GM23338 (cell line): ENCODE measurements at regions not wholly inside any gene's neighbourhood (a gene's known extent, or its start where the extent isn't known, plus 50 kb on each side); places are given as distances from the start of the nearest gene placed in this dataset.

ENCODE experiments used
- ATAC-seq: fragments of 200-7000 bp; cut with Tn5 transposase; 3 replicates; pipeline ENCODE4 v1.9.1; 2020
- DNase-seq: peaks from one replicate; pipeline ENCODE4 v3.0.0-alpha.2; 2015; ENCODE audit warnings: low spot score
- H2AFZ ChIP-seq: fragments of 200-600 bp; sonication (generic); 2 replicates; pipeline ENCODE4 v1.8.0; 2016; ENCODE audit warnings: antibody characterized with exemption, mild to moderate bottlenecking, moderate library complexity
- H3F3A ChIP-seq: fragments of 200-600 bp; sonication (generic); replicated peaks from 2 replicates; pipeline ENCODE4 v1.8.0; 2017; ENCODE audit warnings: antibody characterized with exemption, mixed run types, low read depth
- H3K27ac ChIP-seq: fragments of 200-600 bp; sonication (generic); 2 replicates; pipeline ENCODE4 v1.6.1; 2016; ENCODE audit warnings: low read depth
- H3K27me3 ChIP-seq: fragments of 200-600 bp; sonication (generic); 2 replicates; pipeline ENCODE4 v1.8.0; 2016; ENCODE audit warnings: mild to moderate bottlenecking, mixed run types, moderate library complexity; ENCODE audit not compliant: insufficient read depth
- H3K36me3 ChIP-seq: fragments of 200-600 bp; sonication (generic); 2 replicates; pipeline ENCODE4 v1.8.0; 2016; ENCODE audit warnings: mild to moderate bottlenecking; ENCODE audit not compliant: insufficient read depth
- H3K4me1 ChIP-seq: fragments of 200-600 bp; sonication (generic); 2 replicates; pipeline ENCODE4 v1.8.0; 2016; ENCODE audit warnings: mild to moderate bottlenecking, moderate library complexity; ENCODE audit not compliant: insufficient read depth
- H3K4me2 ChIP-seq: fragments of 200-600 bp; sonication (generic); 2 replicates; pipeline ENCODE4 v1.7.1; 2017; ENCODE audit warnings: mixed run types
- H3K4me3 ChIP-seq: fragments of 200-600 bp; sonication (generic); 2 replicates; pipeline ENCODE4 v1.6.1; 2016; ENCODE audit warnings: mixed run types
- H3K79me2 ChIP-seq: fragments of 200-600 bp; sonication (generic); replicated peaks from 2 replicates; pipeline ENCODE4 v1.8.0; 2017; ENCODE audit warnings: mild to moderate bottlenecking; ENCODE audit not compliant: insufficient read depth
- H3K9me2 ChIP-seq: fragments of 200-600 bp; sonication (generic); 2 replicates; pipeline ENCODE4 v1.8.0; 2017; ENCODE audit not compliant: insufficient read depth
- H4K20me1 ChIP-seq: fragments of 200-600 bp; sonication (generic); replicated peaks from 2 replicates; pipeline ENCODE4 v1.8.0; 2017; ENCODE audit warnings: mild to moderate bottlenecking; ENCODE audit not compliant: insufficient read depth
- H3K27ac Mint-ChIP-seq: 2 replicates; pipeline ENCODE4 v1.8.0; 2020; ENCODE audit warnings: inconsistent platforms, mild to moderate bottlenecking, moderate library complexity, mixed read lengths
- H3K27me3 Mint-ChIP-seq: 3 replicates; pipeline ENCODE4 v1.8.0; 2022; ENCODE audit warnings: low read depth, mild to moderate bottlenecking, moderate library complexity, mixed read lengths, inconsistent platforms; ENCODE audit not compliant: insufficient read depth, poor library complexity
- H3K36me3 Mint-ChIP-seq: 3 replicates; pipeline ENCODE4 v1.8.0; 2021; ENCODE audit warnings: low read depth, mild to moderate bottlenecking, inconsistent platforms, moderate library complexity, mixed read lengths
- H3K4me1 Mint-ChIP-seq: 3 replicates; pipeline ENCODE4 v1.8.0; 2020; ENCODE audit warnings: mild to moderate bottlenecking, inconsistent platforms, mixed read lengths
- H3K4me3 Mint-ChIP-seq: 3 replicates; pipeline ENCODE4 v1.8.0; 2021; ENCODE audit warnings: moderate library complexity, mild to moderate bottlenecking, inconsistent platforms, mixed read lengths
- H3K9me3 Mint-ChIP-seq: 3 replicates; pipeline ENCODE4 v1.8.0; 2020; ENCODE audit warnings: moderate library complexity, mild to moderate bottlenecking, inconsistent platforms, mixed read lengths
- CREB1 ChIP-seq: fragments of 250-450 bp; sonication (Bioruptor Pico); IDR thresholded peaks from 2 replicates; pipeline ENCODE4 v1.5.0; 2020; ENCODE audit warnings: low read depth, mild to moderate bottlenecking, moderate library complexity
- EZH2 ChIP-seq: fragments of 200-600 bp; sonication (generic); IDR thresholded peaks from one replicate; pipeline ENCODE4 v1.8.0; 2017; ENCODE audit warnings: antibody characterized with exemption, mild to moderate bottlenecking, low read depth; ENCODE audit not compliant: unreplicated experiment
- EZH2phosphoT487 ChIP-seq: fragments of 200-600 bp; sonication (generic); IDR thresholded peaks from one replicate; pipeline ENCODE4 v1.8.1; 2018; ENCODE audit warnings: antibody characterized with exemption; ENCODE audit not compliant: unreplicated experiment
- JUNB ChIP-seq: IDR thresholded peaks from one replicate; pipeline ENCODE4 v1.6.1; 2016; ENCODE audit warnings: antibody characterized with exemption; ENCODE audit not compliant: unreplicated experiment
- POLR2AphosphoS5 ChIP-seq: IDR thresholded peaks from 2 replicates; pipeline ENCODE4 v1.6.1; 2016; ENCODE audit warnings: antibody characterized with exemption, low read depth
- ZNF114 ChIP-seq: fragments of 250-450 bp; sonication (Bioruptor Pico); IDR thresholded peaks from 2 replicates; pipeline ENCODE4 v1.5.0; 2020; ENCODE audit warnings: mild to moderate bottlenecking, moderate library complexity
- ZNF331 ChIP-seq: fragments of 250-450 bp; sonication (Bioruptor Pico); IDR thresholded peaks from 2 replicates; pipeline ENCODE4 v1.5.0; 2020; ENCODE audit warnings: low read depth, mild to moderate bottlenecking, moderate library complexity
- TF ChIP-seq, protein P1 (sequence below): fragments of 250-450 bp; sonication (Bioruptor Pico); IDR thresholded peaks from 2 replicates; pipeline ENCODE4 v1.5.0; 2020; ENCODE audit warnings: mild to moderate bottlenecking, moderate library complexity
- TF ChIP-seq, protein P2 (sequence below): IDR thresholded peaks from 2 replicates; pipeline ENCODE4 v1.6.1; 2016; ENCODE audit warnings: antibody characterized with exemption
- TF ChIP-seq, protein P3 (sequence below), 2 experiments: fragments of 200-600 bp in 1 of 2; sonication (generic) in 1 of 2; conservative IDR thresholded peaks; 2 replicates each; pipeline versions ENCODE4 v1.5.1 to v1.6.1; 2016 to 2017; ENCODE audit warnings: antibody characterized with exemption in 2 of 2, low read depth in 2 of 2, mild to moderate bottlenecking in 2 of 2, moderate library complexity in 1 of 2
- TF ChIP-seq, protein P4 (sequence below): IDR thresholded peaks from one replicate; pipeline ENCODE4 v1.6.1; 2018; ENCODE audit warnings: antibody characterized with exemption; ENCODE audit not compliant: unreplicated experiment

DNA sequence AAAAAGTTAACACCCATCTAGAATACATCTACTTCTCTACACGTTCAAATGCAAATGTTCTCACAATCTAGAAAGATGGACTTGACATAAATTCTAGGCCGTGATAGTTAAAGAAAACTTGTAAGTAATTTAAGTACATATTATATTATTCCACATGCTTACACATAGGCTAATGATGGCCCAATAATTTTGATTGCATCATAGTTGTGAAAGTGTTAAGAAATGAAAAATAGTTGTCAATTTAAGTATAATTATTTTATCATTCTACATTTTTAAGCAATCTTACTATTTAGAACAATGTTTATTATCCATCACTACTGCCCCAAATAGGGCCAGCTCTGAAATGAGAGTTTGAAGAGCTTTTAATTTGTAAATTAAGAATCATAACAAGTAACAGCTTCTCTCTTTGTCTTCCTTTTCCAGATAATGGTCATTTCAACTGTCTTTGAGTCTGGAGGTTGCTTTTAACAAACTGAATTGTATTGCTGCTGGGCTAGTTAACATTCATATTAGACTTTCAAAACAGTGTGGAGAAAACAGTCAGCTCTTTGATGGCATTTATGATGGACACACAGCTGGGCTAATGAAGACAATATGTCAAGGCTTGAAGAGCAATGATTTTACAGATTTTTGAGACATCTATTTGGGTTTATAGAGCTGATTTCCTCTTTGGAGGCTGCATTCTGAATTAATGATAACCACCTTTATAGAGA is 246.1 kb upstream of the KCNH8 start (continued):
- TF ChIP-seq, protein P1, sequence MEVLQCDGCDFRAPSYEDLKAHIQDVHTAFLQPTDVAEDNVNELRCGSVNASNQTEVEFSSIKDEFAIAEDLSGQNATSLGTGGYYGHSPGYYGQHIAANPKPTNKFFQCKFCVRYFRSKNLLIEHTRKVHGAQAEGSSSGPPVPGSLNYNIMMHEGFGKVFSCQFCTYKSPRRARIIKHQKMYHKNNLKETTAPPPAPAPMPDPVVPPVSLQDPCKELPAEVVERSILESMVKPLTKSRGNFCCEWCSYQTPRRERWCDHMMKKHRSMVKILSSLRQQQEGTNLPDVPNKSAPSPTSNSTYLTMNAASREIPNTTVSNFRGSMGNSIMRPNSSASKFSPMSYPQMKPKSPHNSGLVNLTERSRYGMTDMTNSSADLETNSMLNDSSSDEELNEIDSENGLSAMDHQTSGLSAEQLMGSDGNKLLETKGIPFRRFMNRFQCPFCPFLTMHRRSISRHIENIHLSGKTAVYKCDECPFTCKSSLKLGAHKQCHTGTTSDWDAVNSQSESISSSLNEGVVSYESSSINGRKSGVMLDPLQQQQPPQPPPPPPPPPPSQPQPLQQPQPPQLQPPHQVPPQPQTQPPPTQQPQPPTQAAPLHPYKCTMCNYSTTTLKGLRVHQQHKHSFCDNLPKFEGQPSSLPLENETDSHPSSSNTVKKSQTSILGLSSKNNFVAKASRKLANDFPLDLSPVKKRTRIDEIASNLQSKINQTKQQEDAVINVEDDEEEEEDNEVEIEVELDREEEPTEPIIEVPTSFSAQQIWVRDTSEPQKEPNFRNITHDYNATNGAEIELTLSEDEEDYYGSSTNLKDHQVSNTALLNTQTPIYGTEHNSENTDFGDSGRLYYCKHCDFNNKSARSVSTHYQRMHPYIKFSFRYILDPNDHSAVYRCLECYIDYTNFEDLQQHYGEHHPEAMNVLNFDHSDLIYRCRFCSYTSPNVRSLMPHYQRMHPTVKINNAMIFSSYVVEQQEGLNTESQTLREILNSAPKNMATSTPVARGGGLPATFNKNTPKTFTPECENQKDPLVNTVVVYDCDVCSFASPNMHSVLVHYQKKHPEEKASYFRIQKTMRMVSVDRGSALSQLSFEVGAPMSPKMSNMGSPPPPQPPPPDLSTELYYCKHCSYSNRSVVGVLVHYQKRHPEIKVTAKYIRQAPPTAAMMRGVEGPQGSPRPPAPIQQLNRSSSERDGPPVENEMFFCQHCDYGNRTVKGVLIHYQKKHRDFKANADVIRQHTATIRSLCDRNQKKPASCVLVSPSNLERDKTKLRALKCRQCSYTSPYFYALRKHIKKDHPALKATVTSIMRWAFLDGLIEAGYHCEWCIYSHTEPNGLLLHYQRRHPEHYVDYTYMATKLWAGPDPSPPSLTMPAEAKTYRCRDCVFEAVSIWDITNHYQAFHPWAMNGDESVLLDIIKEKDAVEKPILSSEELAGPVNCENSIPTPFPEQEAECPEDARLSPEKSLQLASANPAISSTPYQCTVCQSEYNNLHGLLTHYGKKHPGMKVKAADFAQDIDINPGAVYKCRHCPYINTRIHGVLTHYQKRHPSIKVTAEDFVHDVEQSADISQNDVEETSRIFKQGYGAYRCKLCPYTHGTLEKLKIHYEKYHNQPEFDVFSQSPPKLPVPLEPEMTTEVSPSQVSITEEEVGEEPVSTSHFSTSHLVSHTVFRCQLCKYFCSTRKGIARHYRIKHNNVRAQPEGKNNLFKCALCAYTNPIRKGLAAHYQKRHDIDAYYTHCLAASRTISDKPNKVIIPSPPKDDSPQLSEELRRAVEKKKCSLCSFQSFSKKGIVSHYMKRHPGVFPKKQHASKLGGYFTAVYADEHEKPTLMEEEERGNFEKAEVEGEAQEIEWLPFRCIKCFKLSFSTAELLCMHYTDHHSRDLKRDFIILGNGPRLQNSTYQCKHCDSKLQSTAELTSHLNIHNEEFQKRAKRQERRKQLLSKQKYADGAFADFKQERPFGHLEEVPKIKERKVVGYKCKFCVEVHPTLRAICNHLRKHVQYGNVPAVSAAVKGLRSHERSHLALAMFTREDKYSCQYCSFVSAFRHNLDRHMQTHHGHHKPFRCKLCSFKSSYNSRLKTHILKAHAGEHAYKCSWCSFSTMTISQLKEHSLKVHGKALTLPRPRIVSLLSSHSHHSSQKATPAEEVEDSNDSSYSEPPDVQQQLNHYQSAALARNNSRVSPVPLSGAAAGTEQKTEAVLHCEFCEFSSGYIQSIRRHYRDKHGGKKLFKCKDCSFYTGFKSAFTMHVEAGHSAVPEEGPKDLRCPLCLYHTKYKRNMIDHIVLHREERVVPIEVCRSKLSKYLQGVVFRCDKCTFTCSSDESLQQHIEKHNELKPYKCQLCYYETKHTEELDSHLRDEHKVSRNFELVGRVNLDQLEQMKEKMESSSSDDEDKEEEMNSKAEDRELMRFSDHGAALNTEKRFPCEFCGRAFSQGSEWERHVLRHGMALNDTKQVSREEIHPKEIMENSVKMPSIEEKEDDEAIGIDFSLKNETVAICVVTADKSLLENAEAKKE = no peak
- no peak for TF ChIP-seq POLR2AphosphoS5
- TF ChIP-seq CREB1 = no peak
- TF ChIP-seq, protein P2, sequence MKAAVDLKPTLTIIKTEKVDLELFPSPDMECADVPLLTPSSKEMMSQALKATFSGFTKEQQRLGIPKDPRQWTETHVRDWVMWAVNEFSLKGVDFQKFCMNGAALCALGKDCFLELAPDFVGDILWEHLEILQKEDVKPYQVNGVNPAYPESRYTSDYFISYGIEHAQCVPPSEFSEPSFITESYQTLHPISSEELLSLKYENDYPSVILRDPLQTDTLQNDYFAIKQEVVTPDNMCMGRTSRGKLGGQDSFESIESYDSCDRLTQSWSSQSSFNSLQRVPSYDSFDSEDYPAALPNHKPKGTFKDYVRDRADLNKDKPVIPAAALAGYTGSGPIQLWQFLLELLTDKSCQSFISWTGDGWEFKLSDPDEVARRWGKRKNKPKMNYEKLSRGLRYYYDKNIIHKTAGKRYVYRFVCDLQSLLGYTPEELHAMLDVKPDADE = no peak
- TF ChIP-seq JUNB = no peak
- no peak for TF ChIP-seq ZNF331 (CRISPR knock-in tag)

DNA sequence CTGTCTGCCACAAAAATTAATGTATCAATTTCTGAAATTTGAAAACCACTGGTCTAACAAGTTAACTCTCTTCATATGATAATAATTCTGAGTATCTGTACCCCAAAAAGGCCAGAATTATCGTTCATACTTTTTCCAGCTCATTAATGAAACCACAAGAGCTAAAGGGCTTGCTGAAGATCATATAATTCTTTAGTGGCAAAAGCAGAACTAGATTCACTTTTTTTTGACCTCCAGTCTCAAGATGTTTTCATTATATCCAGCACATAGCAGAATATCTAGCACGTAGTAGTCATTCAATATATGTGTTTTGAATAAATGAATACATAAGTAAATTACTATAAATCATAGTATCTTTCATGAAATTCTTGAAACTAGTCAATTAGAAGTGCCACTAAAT is 246.7 kb upstream of the KCNH8 start:
- Histone ChIP-seq H3K36me3 (no peaks in the 10 kb centered on the region), H4K20me1 (no peaks in the 10 kb centered on the region), H2AFZ (no peak overlapping the region; the same call in 1 of the 2 replicates), H3K27me3 (no peaks in the 10 kb centered on the region), H3K4me1 (peaks cover 2% of the 10 kb centered on the region; the same call in 1 of the 2 replicates), H3K79me2 (no peaks in the 10 kb centered on the region), H3K27ac (no peak overlapping the region), H3K9me2 (no peaks in the 10 kb centered on the region), H3F3A (no peaks in the 10 kb centered on the region), H3K4me2 (no peak overlapping the region), H3K4me3 (no peak overlapping the region)
- TF ChIP-seq EZH2phosphoT487 = no peak
- TF ChIP-seq, protein P3, sequence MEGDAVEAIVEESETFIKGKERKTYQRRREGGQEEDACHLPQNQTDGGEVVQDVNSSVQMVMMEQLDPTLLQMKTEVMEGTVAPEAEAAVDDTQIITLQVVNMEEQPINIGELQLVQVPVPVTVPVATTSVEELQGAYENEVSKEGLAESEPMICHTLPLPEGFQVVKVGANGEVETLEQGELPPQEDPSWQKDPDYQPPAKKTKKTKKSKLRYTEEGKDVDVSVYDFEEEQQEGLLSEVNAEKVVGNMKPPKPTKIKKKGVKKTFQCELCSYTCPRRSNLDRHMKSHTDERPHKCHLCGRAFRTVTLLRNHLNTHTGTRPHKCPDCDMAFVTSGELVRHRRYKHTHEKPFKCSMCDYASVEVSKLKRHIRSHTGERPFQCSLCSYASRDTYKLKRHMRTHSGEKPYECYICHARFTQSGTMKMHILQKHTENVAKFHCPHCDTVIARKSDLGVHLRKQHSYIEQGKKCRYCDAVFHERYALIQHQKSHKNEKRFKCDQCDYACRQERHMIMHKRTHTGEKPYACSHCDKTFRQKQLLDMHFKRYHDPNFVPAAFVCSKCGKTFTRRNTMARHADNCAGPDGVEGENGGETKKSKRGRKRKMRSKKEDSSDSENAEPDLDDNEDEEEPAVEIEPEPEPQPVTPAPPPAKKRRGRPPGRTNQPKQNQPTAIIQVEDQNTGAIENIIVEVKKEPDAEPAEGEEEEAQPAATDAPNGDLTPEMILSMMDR (conservative IDR thresholded peaks at IDR 0.05; ENCODE audit: low read depth in 2 of 2) = no peak
- no peak for TF ChIP-seq EZH2
- no peak for TF ChIP-seq ZNF331 (CRISPR knock-in tag)
- TF ChIP-seq ZNF114 (CRISPR knock-in tag) = no peak
- TF ChIP-seq, protein P4, sequence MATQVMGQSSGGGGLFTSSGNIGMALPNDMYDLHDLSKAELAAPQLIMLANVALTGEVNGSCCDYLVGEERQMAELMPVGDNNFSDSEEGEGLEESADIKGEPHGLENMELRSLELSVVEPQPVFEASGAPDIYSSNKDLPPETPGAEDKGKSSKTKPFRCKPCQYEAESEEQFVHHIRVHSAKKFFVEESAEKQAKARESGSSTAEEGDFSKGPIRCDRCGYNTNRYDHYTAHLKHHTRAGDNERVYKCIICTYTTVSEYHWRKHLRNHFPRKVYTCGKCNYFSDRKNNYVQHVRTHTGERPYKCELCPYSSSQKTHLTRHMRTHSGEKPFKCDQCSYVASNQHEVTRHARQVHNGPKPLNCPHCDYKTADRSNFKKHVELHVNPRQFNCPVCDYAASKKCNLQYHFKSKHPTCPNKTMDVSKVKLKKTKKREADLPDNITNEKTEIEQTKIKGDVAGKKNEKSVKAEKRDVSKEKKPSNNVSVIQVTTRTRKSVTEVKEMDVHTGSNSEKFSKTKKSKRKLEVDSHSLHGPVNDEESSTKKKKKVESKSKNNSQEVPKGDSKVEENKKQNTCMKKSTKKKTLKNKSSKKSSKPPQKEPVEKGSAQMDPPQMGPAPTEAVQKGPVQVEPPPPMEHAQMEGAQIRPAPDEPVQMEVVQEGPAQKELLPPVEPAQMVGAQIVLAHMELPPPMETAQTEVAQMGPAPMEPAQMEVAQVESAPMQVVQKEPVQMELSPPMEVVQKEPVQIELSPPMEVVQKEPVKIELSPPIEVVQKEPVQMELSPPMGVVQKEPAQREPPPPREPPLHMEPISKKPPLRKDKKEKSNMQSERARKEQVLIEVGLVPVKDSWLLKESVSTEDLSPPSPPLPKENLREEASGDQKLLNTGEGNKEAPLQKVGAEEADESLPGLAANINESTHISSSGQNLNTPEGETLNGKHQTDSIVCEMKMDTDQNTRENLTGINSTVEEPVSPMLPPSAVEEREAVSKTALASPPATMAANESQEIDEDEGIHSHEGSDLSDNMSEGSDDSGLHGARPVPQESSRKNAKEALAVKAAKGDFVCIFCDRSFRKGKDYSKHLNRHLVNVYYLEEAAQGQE = no peak
- H3K36me3 Mint-ChIP-seq = no peaks in the 10 kb centered on the region
- peaks cover under 1% of the 10 kb centered on the region; the same call in 2 of the 3 replicates for H3K4me1 Mint-ChIP-seq
- peaks cover 2% of the 10 kb centered on the region for H3K27me3 Mint-ChIP-seq
- H3K27ac Mint-ChIP-seq = no peak overlapping the region
- DNase-seq = no peak
- ATAC-seq = no peak
- H3K9me3 Mint-ChIP-seq = no peaks in the 10 kb centered on the region
- no peak overlapping the region for H3K4me3 Mint-ChIP-seq
